ENCODE measurements at regions not wholly inside any gene's neighbourhood (a gene's known extent, or its start where the extent isn't known, plus 50 kb on each side); places are given as distances from the start of the nearest gene placed in this dataset.
"Not testable (repeated sequence)": the region's sequence is repeated elsewhere in the genome, so short reads cannot be mapped to it uniquely, and the experiment has no call there.

- no peak overlapping the region for H2AFZ ChIP-seq (ENCODE audit: low read depth, low read length)
- H3K9ac ChIP-seq (ENCODE audit: low read length): no peak overlapping the region
- H3K9me3 Mint-ChIP-seq (ENCODE audit: unreplicated experiment): no peaks in the 10 kb centered on the region
- H3K9me3 ChIP-seq (ENCODE audit: insufficient read depth, low read depth, low read length): no peaks in the 10 kb centered on the region
- H3K4me1 Mint-ChIP-seq (ENCODE audit: low read depth, unreplicated experiment): no peaks in the 10 kb centered on the region
- H3K4me3 Mint-ChIP-seq (ENCODE audit: unreplicated experiment): no peak overlapping the region
- H3K27me3 ChIP-seq (ENCODE audit: insufficient read depth, low read length): no peaks in the 10 kb centered on the region
- no peaks in the 10 kb centered on the region for H4K20me1 ChIP-seq (ENCODE audit: insufficient read depth, low read length)
- H3K79me2 ChIP-seq (ENCODE audit: insufficient read depth, low read length): no peaks in the 10 kb centered on the region
- DNase-seq (ENCODE audit: low read depth) (no peak), FAIRE-seq (no peak)
- no peak overlapping the region for H3K4me3 ChIP-seq (ENCODE audit: insufficient read depth, low read depth, low read length)
- H3K27ac Mint-ChIP-seq (ENCODE audit: unreplicated experiment): no peak overlapping the region
- H3K4me2 ChIP-seq (ENCODE audit: low read length): no peak overlapping the region
- H3K27ac ChIP-seq (ENCODE audit: low read depth, low read length): no peak overlapping the region
- no peaks in the 10 kb centered on the region for H3K4me1 ChIP-seq (ENCODE audit: insufficient read depth, low read length)
- H3K36me3 Mint-ChIP-seq (ENCODE audit: low read depth, unreplicated experiment): no peaks in the 10 kb centered on the region
- H3K27me3 Mint-ChIP-seq (ENCODE audit: low read depth, unreplicated experiment): no peaks in the 10 kb centered on the region
- no peak for TF ChIP-seq EZH2 (IDR thresholded peaks at IDR 0.05; ENCODE audit: insufficient read depth, low read length)
- TF ChIP-seq, protein P1, sequence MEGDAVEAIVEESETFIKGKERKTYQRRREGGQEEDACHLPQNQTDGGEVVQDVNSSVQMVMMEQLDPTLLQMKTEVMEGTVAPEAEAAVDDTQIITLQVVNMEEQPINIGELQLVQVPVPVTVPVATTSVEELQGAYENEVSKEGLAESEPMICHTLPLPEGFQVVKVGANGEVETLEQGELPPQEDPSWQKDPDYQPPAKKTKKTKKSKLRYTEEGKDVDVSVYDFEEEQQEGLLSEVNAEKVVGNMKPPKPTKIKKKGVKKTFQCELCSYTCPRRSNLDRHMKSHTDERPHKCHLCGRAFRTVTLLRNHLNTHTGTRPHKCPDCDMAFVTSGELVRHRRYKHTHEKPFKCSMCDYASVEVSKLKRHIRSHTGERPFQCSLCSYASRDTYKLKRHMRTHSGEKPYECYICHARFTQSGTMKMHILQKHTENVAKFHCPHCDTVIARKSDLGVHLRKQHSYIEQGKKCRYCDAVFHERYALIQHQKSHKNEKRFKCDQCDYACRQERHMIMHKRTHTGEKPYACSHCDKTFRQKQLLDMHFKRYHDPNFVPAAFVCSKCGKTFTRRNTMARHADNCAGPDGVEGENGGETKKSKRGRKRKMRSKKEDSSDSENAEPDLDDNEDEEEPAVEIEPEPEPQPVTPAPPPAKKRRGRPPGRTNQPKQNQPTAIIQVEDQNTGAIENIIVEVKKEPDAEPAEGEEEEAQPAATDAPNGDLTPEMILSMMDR (IDR thresholded peaks at IDR 0.05; ENCODE audit: insufficient read depth, low read depth, low read length): no peak
- no peaks in the 10 kb centered on the region for H3K36me3 ChIP-seq (ENCODE audit: insufficient read depth, low read length)
These were observed 405.3 kb upstream of the RGMB start for GRCh38 chr5:98368141-98368540.

DNA sequence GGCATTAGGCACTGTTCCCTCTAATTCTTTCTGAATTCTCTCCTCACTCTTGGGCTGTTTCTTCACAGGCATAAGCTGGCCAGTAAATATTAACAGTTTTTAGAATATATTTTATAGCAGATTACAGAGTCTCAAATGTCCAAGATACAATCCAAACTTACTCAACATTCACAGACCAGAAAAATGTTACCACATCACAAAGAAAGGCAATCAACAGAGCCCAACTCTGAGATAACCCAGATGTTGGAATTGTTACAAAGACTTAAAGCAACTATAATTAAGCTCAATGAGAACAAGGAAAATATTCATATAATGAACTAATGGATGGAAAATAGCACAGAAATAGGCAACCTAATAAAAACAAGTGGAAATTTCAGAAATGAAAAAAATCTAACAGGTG is 401.1 kb upstream of the RGMB start:
- FAIRE-seq: no peak
- Histone ChIP-seq H4K20me1 (ENCODE audit: insufficient read depth, low read length) (no peaks in the 10 kb centered on the region), H3K4me1 (ENCODE audit: insufficient read depth, low read length) (no peaks in the 10 kb centered on the region), H3K4me3 (ENCODE audit: insufficient read depth, low read depth, low read length) (no peak overlapping the region), H3K4me2 (ENCODE audit: low read length) (no peak overlapping the region), H3K79me2 (ENCODE audit: insufficient read depth, low read length) (no peaks in the 10 kb centered on the region), H3K36me3 (ENCODE audit: insufficient read depth, low read length) (no peaks in the 10 kb centered on the region), H3K9me3 (ENCODE audit: insufficient read depth, low read depth, low read length) (no peaks in the 10 kb centered on the region), H2AFZ (ENCODE audit: low read depth, low read length) (no peak overlapping the region), H3K9ac (ENCODE audit: low read length) (no peak overlapping the region), H3K27me3 (ENCODE audit: insufficient read depth, low read length) (no peaks in the 10 kb centered on the region), H3K27ac (ENCODE audit: low read depth, low read length) (no peak overlapping the region)
- no peaks in the 10 kb centered on the region for H3K27me3 Mint-ChIP-seq (ENCODE audit: low read depth, unreplicated experiment)
- H3K36me3 Mint-ChIP-seq (ENCODE audit: low read depth, unreplicated experiment): no peaks in the 10 kb centered on the region
- no peak overlapping the region for H3K27ac Mint-ChIP-seq (ENCODE audit: unreplicated experiment)
- no peak for TF ChIP-seq EZH2 (IDR thresholded peaks at IDR 0.05; ENCODE audit: insufficient read depth, low read length)
- TF ChIP-seq, protein P1 (IDR thresholded peaks at IDR 0.05; ENCODE audit: insufficient read depth, low read depth, low read length): no peak
- no peak for DNase-seq (ENCODE audit: low read depth)
- H3K4me3 Mint-ChIP-seq (ENCODE audit: unreplicated experiment): no peak overlapping the region
- no peaks in the 10 kb centered on the region for H3K4me1 Mint-ChIP-seq (ENCODE audit: low read depth, unreplicated experiment)
- H3K9me3 Mint-ChIP-seq (ENCODE audit: unreplicated experiment): no peaks in the 10 kb centered on the region

DNA sequence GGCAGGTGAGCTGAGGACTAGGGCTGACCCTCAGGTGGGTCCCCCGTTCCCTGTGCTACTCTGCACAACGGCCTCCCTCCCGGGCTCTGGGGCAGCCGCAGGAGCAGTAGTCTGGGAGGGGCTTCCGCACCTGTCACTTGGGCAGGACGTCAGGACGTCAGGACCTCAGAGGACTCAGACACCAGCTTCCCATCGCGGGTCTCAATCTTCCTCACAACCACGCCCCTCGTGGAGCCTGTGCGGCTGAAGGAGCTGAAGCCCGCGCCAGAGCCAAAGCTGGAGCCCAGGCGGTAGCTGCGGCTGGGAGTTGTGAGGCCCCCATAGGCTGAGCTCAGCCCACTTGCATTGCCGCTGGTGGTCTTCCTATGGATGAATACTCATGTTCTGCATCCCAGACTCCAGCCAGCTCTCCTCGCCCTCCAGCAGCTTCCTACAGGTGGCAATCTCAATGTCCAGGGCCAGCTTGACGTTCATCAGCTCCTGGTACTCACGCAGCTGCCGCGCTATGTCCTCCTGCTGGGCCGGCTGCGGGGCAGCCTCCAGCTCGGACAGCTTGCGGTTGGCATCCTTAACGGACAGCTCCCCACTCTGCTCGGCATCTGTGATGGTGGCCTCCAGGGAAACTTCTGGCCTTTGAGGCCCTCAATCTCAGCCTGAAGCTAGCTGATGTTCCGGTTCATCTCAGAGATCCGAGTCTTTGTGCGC is 381.4 kb upstream of the RGMB start:
- no peak overlapping the region for H2AFZ ChIP-seq (ENCODE audit: low read depth, low read length)
- H4K20me1 ChIP-seq (ENCODE audit: insufficient read depth, low read length): no peaks in the 10 kb centered on the region
- no peaks in the 10 kb centered on the region for H3K9me3 Mint-ChIP-seq (ENCODE audit: unreplicated experiment)
- no peaks in the 10 kb centered on the region for H3K36me3 ChIP-seq (ENCODE audit: insufficient read depth, low read length)
- H3K27ac ChIP-seq (ENCODE audit: low read depth, low read length): no peak overlapping the region
- no peaks in the 10 kb centered on the region for H3K9me3 ChIP-seq (ENCODE audit: insufficient read depth, low read depth, low read length)
- H3K27me3 ChIP-seq (ENCODE audit: insufficient read depth, low read length): no peaks in the 10 kb centered on the region
- no peaks in the 10 kb centered on the region for H3K27me3 Mint-ChIP-seq (ENCODE audit: low read depth, unreplicated experiment)
- TF ChIP-seq, protein P1 (IDR thresholded peaks at IDR 0.05; ENCODE audit: insufficient read depth, low read depth, low read length): no peak
- no peak for TF ChIP-seq EZH2 (IDR thresholded peaks at IDR 0.05; ENCODE audit: insufficient read depth, low read length)
- no peaks in the 10 kb centered on the region for H3K4me1 ChIP-seq (ENCODE audit: insufficient read depth, low read length)
- H3K4me3 ChIP-seq (ENCODE audit: insufficient read depth, low read depth, low read length): no peak overlapping the region
- H3K4me1 Mint-ChIP-seq (ENCODE audit: low read depth, unreplicated experiment): no peaks in the 10 kb centered on the region
- no peaks in the 10 kb centered on the region for H3K36me3 Mint-ChIP-seq (ENCODE audit: low read depth, unreplicated experiment)
- H3K79me2 ChIP-seq (ENCODE audit: insufficient read depth, low read length): no peaks in the 10 kb centered on the region
- no peak overlapping the region for H3K27ac Mint-ChIP-seq (ENCODE audit: unreplicated experiment)
- no peak for FAIRE-seq
- no peak for DNase-seq (ENCODE audit: low read depth)
- H3K9ac ChIP-seq (ENCODE audit: low read length): no peak overlapping the region
- no peak overlapping the region for H3K4me3 Mint-ChIP-seq (ENCODE audit: unreplicated experiment)
- H3K4me2 ChIP-seq (ENCODE audit: low read length): no peak overlapping the region

DNA sequence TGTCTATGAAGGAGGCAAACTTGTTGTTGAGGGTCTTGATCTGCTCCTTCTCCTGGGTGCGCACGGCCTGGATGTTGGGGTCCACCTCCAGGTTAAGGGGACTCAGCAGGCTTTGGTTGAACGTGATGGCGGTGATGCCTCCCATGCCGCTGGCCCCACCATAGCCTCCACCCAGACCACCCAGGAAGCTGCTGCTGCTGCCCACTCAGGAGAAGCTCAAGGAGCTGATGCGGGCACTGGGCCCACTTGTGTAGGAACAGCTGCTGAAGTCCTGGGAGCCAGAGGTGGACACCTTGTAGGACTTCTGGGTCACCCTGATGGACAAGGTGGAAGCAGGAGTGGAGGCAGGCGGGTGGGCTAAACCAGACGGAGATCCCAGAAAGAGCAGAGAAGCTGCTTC is 380.3 kb upstream of the RGMB start:
- H3K27me3 Mint-ChIP-seq (ENCODE audit: low read depth, unreplicated experiment); H3K36me3 Mint-ChIP-seq (ENCODE audit: low read depth, unreplicated experiment); H3K4me3 ChIP-seq (ENCODE audit: insufficient read depth, low read depth, low read length); H4K20me1 ChIP-seq (ENCODE audit: insufficient read depth, low read length); H3K9me3 ChIP-seq (ENCODE audit: insufficient read depth, low read depth, low read length); H3K4me1 ChIP-seq (ENCODE audit: insufficient read depth, low read length); H3K4me1 Mint-ChIP-seq (ENCODE audit: low read depth, unreplicated experiment); H3K27ac Mint-ChIP-seq (ENCODE audit: unreplicated experiment); H3K36me3 ChIP-seq (ENCODE audit: insufficient read depth, low read length); H3K27ac ChIP-seq (ENCODE audit: low read depth, low read length); DNase-seq (ENCODE audit: low read depth); H3K4me2 ChIP-seq (ENCODE audit: low read length); H3K27me3 ChIP-seq (ENCODE audit: insufficient read depth, low read length); H2AFZ ChIP-seq (ENCODE audit: low read depth, low read length); H3K79me2 ChIP-seq (ENCODE audit: insufficient read depth, low read length); H3K9ac ChIP-seq (ENCODE audit: low read length); FAIRE-seq; H3K4me3 Mint-ChIP-seq (ENCODE audit: unreplicated experiment); H3K9me3 Mint-ChIP-seq (ENCODE audit: unreplicated experiment): not testable (repeated sequence)
